ENCODE measurements at regions not wholly inside any gene's neighbourhood (a gene's known extent, or its start where the extent isn't known, plus 50 kb on each side); places are given as distances from the start of the nearest gene placed in this dataset.

DNA sequence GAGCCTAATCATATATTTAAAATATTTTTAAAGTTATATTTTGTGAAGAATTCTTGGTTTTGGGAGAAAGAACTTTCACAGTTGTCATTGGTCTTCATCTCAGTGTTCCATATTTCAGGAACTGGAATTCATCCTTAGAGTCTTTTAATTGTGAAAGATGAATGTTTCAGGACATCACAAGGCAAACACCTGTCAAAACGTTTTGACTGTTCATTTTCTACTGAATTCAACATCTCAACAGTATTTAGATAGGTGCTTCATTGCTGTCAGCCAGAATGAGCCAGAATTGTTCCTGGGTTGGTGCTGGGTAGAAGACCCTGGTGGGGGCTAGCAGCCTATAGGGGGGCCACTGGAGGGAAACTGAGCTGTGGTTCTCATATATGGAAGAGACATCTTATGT, 255.1 kb upstream of the CXCR4 start:
- TF ChIP-seq POLR2AphosphoS5 (IDR thresholded peaks at IDR 0.05; ENCODE audit: low read depth, low read length) (no peak), TAF1 (IDR thresholded peaks at IDR 0.05; ENCODE audit: borderline replicate concordance, insufficient read depth, low read length) (no peak), FOXP2 (optimal IDR thresholded peaks at IDR 0.05; ENCODE audit: borderline replicate concordance, extremely low read depth, extremely low read length, insufficient read depth) (no peak), SIN3A (IDR thresholded peaks at IDR 0.05; ENCODE audit: borderline replicate concordance, insufficient read depth, low read length) (no peak)
- TF ChIP-seq, protein P1, sequence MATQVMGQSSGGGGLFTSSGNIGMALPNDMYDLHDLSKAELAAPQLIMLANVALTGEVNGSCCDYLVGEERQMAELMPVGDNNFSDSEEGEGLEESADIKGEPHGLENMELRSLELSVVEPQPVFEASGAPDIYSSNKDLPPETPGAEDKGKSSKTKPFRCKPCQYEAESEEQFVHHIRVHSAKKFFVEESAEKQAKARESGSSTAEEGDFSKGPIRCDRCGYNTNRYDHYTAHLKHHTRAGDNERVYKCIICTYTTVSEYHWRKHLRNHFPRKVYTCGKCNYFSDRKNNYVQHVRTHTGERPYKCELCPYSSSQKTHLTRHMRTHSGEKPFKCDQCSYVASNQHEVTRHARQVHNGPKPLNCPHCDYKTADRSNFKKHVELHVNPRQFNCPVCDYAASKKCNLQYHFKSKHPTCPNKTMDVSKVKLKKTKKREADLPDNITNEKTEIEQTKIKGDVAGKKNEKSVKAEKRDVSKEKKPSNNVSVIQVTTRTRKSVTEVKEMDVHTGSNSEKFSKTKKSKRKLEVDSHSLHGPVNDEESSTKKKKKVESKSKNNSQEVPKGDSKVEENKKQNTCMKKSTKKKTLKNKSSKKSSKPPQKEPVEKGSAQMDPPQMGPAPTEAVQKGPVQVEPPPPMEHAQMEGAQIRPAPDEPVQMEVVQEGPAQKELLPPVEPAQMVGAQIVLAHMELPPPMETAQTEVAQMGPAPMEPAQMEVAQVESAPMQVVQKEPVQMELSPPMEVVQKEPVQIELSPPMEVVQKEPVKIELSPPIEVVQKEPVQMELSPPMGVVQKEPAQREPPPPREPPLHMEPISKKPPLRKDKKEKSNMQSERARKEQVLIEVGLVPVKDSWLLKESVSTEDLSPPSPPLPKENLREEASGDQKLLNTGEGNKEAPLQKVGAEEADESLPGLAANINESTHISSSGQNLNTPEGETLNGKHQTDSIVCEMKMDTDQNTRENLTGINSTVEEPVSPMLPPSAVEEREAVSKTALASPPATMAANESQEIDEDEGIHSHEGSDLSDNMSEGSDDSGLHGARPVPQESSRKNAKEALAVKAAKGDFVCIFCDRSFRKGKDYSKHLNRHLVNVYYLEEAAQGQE (IDR thresholded peaks at IDR 0.05; ENCODE audit: insufficient read depth in 1 of 2, low read depth in 2 of 2, low read length in 2 of 2): no peak

DNA sequence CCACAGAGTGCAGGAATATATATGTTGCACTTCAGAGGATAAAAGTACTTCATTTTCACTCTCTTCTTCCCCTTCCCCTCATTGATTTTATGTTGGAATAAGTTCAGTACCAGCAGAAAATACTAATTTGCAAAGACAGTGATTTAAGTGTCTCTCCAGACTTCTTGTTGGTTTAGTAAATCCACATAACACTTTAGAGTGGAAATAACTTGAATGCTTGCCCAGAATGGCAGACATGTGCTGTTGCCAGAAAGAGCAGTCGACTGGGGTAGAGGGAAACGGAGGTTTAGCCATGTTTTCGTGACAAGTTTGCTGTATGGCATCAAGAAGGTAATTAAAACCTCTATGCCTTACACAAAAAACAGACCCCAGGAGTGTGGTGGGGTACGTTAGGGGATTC, 246.0 kb upstream of the CXCR4 start:
- TF ChIP-seq SIN3A (IDR thresholded peaks at IDR 0.05; ENCODE audit: borderline replicate concordance, insufficient read depth, low read length) (no peak), TAF1 (IDR thresholded peaks at IDR 0.05; ENCODE audit: borderline replicate concordance, insufficient read depth, low read length) (no peak), POLR2AphosphoS5 (IDR thresholded peaks at IDR 0.05; ENCODE audit: low read depth, low read length) (no peak), FOXP2 (optimal IDR thresholded peaks at IDR 0.05; ENCODE audit: borderline replicate concordance, extremely low read depth, extremely low read length, insufficient read depth) (no peak)
- TF ChIP-seq, protein P1 (IDR thresholded peaks at IDR 0.05; ENCODE audit: insufficient read depth in 1 of 2, low read depth in 2 of 2, low read length in 2 of 2): no peak

DNA sequence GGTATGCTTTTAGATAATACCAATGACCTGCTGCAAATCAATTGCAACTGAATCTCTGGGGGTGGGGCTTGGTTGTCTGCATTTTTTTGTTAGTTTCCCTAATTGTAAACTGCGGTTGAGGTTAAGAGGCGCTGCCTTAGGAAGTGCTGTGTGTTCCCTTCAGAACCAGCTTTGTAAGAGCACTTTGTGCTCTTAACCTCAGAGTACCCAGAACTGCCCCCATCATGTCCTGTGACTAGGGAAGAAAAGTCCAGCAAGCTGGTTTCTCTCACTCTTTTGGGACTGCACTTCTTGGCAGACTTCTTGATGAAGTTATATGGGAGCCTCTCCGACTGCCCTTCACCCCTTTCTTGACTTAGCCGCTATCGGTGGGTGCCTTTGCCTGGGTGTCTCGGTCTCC, 245.5 kb upstream of the CXCR4 start:
- TF ChIP-seq SIN3A (IDR thresholded peaks at IDR 0.05; ENCODE audit: borderline replicate concordance, insufficient read depth, low read length): no peak
- no peak for TF ChIP-seq POLR2AphosphoS5 (IDR thresholded peaks at IDR 0.05; ENCODE audit: low read depth, low read length)

DNA sequence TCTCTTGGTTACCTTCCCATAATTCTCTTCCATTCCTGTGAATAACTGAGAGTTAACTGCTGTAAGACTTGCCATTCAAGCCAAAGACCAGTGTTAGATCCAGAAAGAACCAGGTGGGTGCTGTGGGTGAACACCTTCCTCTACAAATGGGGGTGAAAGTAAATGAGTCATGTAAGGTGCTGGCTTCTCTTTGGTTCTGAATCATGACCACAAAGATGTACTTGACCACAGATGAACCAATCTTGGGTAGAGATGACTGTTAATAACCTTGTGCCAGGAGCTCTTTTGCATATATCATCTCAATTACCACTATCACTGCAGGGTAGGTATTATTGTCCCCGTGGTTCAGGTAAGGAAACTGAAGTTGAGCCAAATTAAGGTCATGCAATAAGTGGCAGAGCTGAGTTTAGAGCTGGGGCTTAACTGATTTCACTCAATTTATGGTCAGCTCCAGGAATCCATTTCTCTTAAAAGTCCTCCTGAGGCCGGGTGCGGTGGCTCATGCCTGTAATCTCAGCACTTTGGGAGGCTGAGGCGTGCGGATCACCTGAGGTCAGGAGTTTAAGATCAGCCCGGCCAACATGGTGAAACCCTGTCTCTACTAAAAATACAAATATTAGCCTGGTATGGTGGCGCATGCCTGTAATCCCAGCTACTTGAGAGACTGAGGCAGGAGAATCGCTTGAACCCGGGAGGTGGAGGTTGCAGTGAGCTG, 244.9 kb upstream of the CXCR4 start:
- TF ChIP-seq TAF1 (IDR thresholded peaks at IDR 0.05; ENCODE audit: borderline replicate concordance, insufficient read depth, low read length) (no peak), POLR2AphosphoS5 (IDR thresholded peaks at IDR 0.05; ENCODE audit: low read depth, low read length) (no peak), SIN3A (IDR thresholded peaks at IDR 0.05; ENCODE audit: borderline replicate concordance, insufficient read depth, low read length) (no peak), FOXP2 (optimal IDR thresholded peaks at IDR 0.05; ENCODE audit: borderline replicate concordance, extremely low read depth, extremely low read length, insufficient read depth) (no peak)
- TF ChIP-seq, protein P1 (IDR thresholded peaks at IDR 0.05; ENCODE audit: insufficient read depth in 1 of 2, low read depth in 2 of 2, low read length in 2 of 2): no peak

DNA sequence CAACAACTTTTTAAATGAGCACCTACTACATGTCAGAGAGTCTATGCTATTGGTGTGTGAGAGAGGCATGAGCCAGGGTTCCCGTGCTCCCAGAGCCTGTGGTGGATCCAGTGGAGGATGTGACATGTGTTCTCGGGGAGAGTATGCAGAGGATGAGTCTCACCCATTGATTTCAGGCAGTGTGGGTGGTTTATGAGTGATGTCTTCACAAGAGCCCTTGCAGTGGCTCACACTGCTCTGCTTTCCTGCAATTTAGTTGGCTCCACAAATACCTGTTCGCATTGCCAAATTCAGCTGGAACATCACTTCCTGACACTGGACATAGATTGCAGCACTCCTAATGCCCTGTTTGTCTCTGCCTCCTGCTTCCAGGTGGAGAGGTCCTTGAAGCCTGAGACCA, 243.6 kb upstream of the CXCR4 start:
- TF ChIP-seq TAF1 (IDR thresholded peaks at IDR 0.05; ENCODE audit: borderline replicate concordance, insufficient read depth, low read length): no peak
- TF ChIP-seq POLR2AphosphoS5 (IDR thresholded peaks at IDR 0.05; ENCODE audit: low read depth, low read length): no peak
- TF ChIP-seq, protein P1 (IDR thresholded peaks at IDR 0.05; ENCODE audit: insufficient read depth in 1 of 2, low read depth in 2 of 2, low read length in 2 of 2): no peak
- no peak for TF ChIP-seq FOXP2 (optimal IDR thresholded peaks at IDR 0.05; ENCODE audit: borderline replicate concordance, extremely low read depth, extremely low read length, insufficient read depth)
- no peak for TF ChIP-seq SIN3A (IDR thresholded peaks at IDR 0.05; ENCODE audit: borderline replicate concordance, insufficient read depth, low read length)
